VCaP (cell line): ENCODE measurements at regions not wholly inside any gene's neighbourhood (a gene's known extent, or its start where the extent isn't known, plus 50 kb on each side); places are given as distances from the start of the nearest gene placed in this dataset.
"Not testable (repeated sequence)": the region's sequence is repeated elsewhere in the genome, so short reads cannot be mapped to it uniquely, and the experiment has no call there.

Source experiments
- H3K27ac ChIP-seq: fragments of 450-650 bp; 2 replicates; pipeline ENCODE4 v1.5.1; 2017
- CTCF ChIP-seq: fragments of 450-650 bp; conservative IDR thresholded peaks from 2 replicates; pipeline ENCODE4 v1.5.1; 2017; ENCODE audit warnings: mild to moderate bottlenecking, moderate library complexity

GRCh38 chr2:40020997-40021396, 241.9 kb upstream of the THUMPD2 start:
- no peak for TF ChIP-seq CTCF
- no peak overlapping the region for H3K27ac ChIP-seq

- H3K27ac ChIP-seq, result no peak overlapping the region
- TF ChIP-seq CTCF, result no peak
Observed at GRCh38 chr2:40016151-40016885, 237.3 kb upstream of the THUMPD2 start.

- not testable (repeated sequence) for H3K27ac ChIP-seq
Observed at GRCh38 chr2:40013962-40014361, 234.9 kb upstream of the THUMPD2 start.

GRCh38 chr2:40004336-40004735, 225.3 kb upstream of the THUMPD2 start:
- H3K27ac ChIP-seq, result no peak overlapping the region
- TF ChIP-seq CTCF, result no peak

GRCh38 chr2:40002339-40002738, 223.3 kb upstream of the THUMPD2 start:
- no peak for TF ChIP-seq CTCF
- H3K27ac ChIP-seq, result no peak overlapping the region

GRCh38 chr2:39999864-40000263, 220.8 kb upstream of the THUMPD2 start:
- no peak overlapping the region for H3K27ac ChIP-seq
- TF ChIP-seq CTCF, result no peak

- no peak for TF ChIP-seq CTCF
- no peak overlapping the region for H3K27ac ChIP-seq
Observed at GRCh38 chr2:39998617-39999016, 219.6 kb upstream of the THUMPD2 start.

- TF ChIP-seq CTCF, result no peak
- H3K27ac ChIP-seq, result no peak overlapping the region
Observed at GRCh38 chr2:39996653-39997080, 217.6 kb upstream of the THUMPD2 start.
